SK-N-SH (cell line): ENCODE measurements at regions not wholly inside any gene's neighbourhood (a gene's known extent, or its start where the extent isn't known, plus 50 kb on each side); places are given as distances from the start of the nearest gene placed in this dataset.

Experiments
- CTCF ChIA-PET: fragments of 300-600, 350-600 bp; formaldehyde crosslinking; extraction: SDS; loops from one replicate; lab custom pipeline; 2021; lab: Yijun Ruan, JAX
- POLR2A ChIA-PET: fragments of 350-600 bp; sonication (Branson Sonifier 250); formaldehyde crosslinking; extraction: SDS; loops from one replicate; lab custom pipeline; 2020; ENCODE audit warnings: antibody characterized with exemption, inconsistent platforms; lab: Yijun Ruan, JAX
- DNase-seq: peaks from one replicate; pipeline ENCODE4 v3.0.0; 2012
- H2AFZ ChIP-seq: fragments of 200-600 bp; sonication (generic); 2 replicates; pipeline ENCODE4 v1.8.1; 2016; ENCODE audit warnings: antibody characterized with exemption, mild to moderate bottlenecking, low read depth
- H3F3A ChIP-seq: fragments of 200-600 bp; sonication (generic); replicated peaks from 2 replicates; pipeline ENCODE3; 2016; ENCODE audit warnings: antibody characterized with exemption, mild to moderate bottlenecking; ENCODE audit not compliant: insufficient read depth
- H3K27ac ChIP-seq, 2 experiments: fragments of 200-500 bp in 1 of 2; fragments of 200-600 bp in 1 of 2; sonication (Bioruptor generic) in 1 of 2; sonication (generic), shearing (Covaris generic) in 1 of 2; 2 replicates each; pipeline versions ENCODE4 v1.5.1 to v1.6.1; 2014 to 2016; ENCODE audit warnings: low read depth in 2 of 2, inconsistent platforms in 1 of 2, low read length in 1 of 2, mild to moderate bottlenecking in 1 of 2, mixed read lengths in 1 of 2
- H3K27me3 ChIP-seq: fragments of 200-600 bp; sonication (generic), shearing (Covaris generic); 2 replicates; pipeline ENCODE4 v1.6.1; 2016; ENCODE audit warnings: mixed run types; ENCODE audit not compliant: insufficient read depth
- H3K36me3 ChIP-seq, 2 experiments: fragments of 200-500 bp in 1 of 2; fragments of 200-600 bp in 1 of 2; sonication (Bioruptor generic) in 1 of 2; sonication (generic) in 1 of 2; replicated peaks in 1 of 2; 2 replicates each; pipeline versions ENCODE3 to v1.5.1; 2014 to 2016; ENCODE audit warnings: low read length in 1 of 2, mild to moderate bottlenecking in 1 of 2; ENCODE audit not compliant: insufficient read depth in 2 of 2, control insufficient read depth in 1 of 2
- H3K4me1 ChIP-seq, 2 experiments: fragments of 200-500 bp in 1 of 2; fragments of 200-600 bp in 1 of 2; sonication (Bioruptor generic) in 1 of 2; sonication (generic), shearing (Covaris generic) in 1 of 2; 2 replicates each; pipeline versions ENCODE4 v1.5.1 to v1.6.1; 2014 to 2016; ENCODE audit warnings: low read depth in 1 of 2, low read length in 1 of 2, mixed run types in 1 of 2; ENCODE audit not compliant: insufficient read depth in 2 of 2, control insufficient read depth in 1 of 2
- H3K4me2 ChIP-seq: fragments of 200-600 bp; sonication (generic), shearing (Covaris generic); 2 replicates; pipeline ENCODE4 v1.6.1; 2017; ENCODE audit warnings: mixed run types
- H3K4me3 ChIP-seq, 2 experiments: fragments of 200-500 bp in 1 of 2; fragments of 200-600 bp in 1 of 2; sonication (Bioruptor generic) in 1 of 2; sonication (generic), shearing (Covaris generic) in 1 of 2; 2 replicates each; pipeline versions ENCODE4 v1.5.1 to v1.8.1; 2014 to 2016; ENCODE audit warnings: low read depth in 2 of 2, inconsistent platforms in 1 of 2, low read length in 1 of 2, mild to moderate bottlenecking in 1 of 2, mixed read lengths in 1 of 2, moderate library complexity in 1 of 2
- H3K79me2 ChIP-seq: fragments of 200-600 bp; sonication (generic); 2 replicates; pipeline ENCODE4 v1.8.1; 2017; ENCODE audit warnings: mild to moderate bottlenecking; ENCODE audit not compliant: insufficient read depth
- H3K9ac ChIP-seq: fragments of 200-600 bp; sonication (generic); 2 replicates; pipeline ENCODE4 v1.6.1; 2017; ENCODE audit warnings: mixed run types
- H3K9me2 ChIP-seq: fragments of 200-600 bp; sonication (generic); 2 replicates; pipeline ENCODE4 v1.6.1; 2017; ENCODE audit warnings: mixed run types
- H3K9me3 ChIP-seq: fragments of 200-600 bp; sonication (generic); 2 replicates; pipeline ENCODE4 v1.6.1; 2017; ENCODE audit warnings: mixed run types, mild to moderate bottlenecking, moderate library complexity
- H4K20me1 ChIP-seq: fragments of 200-600 bp; sonication (generic); 2 replicates; pipeline ENCODE4 v1.6.1; 2017; ENCODE audit warnings: mild to moderate bottlenecking, mixed run types; ENCODE audit not compliant: insufficient read depth
- FOXJ3 ChIP-seq: sonication (generic); formaldehyde crosslinking; IDR thresholded peaks from 2 replicates; pipeline ENCODE4 v1.5.1; 2020; ENCODE audit warnings: mild to moderate bottlenecking, missing genetic modification reagents
- FOXM1 ChIP-seq: IDR thresholded peaks from 2 replicates; pipeline ENCODE4 v1.4.0; 2012; ENCODE audit warnings: low read depth, mild to moderate bottlenecking
- JUND ChIP-seq: IDR thresholded peaks from 2 replicates; pipeline ENCODE4 v1.4.0; 2012
- NFIC ChIP-seq: IDR thresholded peaks from 2 replicates; pipeline ENCODE4 v1.4.0; 2012; ENCODE audit warnings: borderline replicate concordance
- POLR2AphosphoS5 ChIP-seq: IDR thresholded peaks from 2 replicates; pipeline ENCODE4 v1.6.1; 2012; ENCODE audit warnings: low read depth, low read length
- RAD21 ChIP-seq: IDR thresholded peaks from 2 replicates; pipeline ENCODE4 v1.6.1; 2012; ENCODE audit warnings: mild to moderate bottlenecking, low read length
- RFX5 ChIP-seq: IDR thresholded peaks from 2 replicates; pipeline ENCODE4 v1.6.1; 2012; ENCODE audit warnings: mild to moderate bottlenecking, improper control_type of control experiment, low read length
- SIN3A ChIP-seq: IDR thresholded peaks from 2 replicates; pipeline ENCODE4 v1.6.1; 2012; ENCODE audit warnings: low read depth, mild to moderate bottlenecking, low read length, moderate library complexity, borderline replicate concordance
- TCF12 ChIP-seq: IDR thresholded peaks from 2 replicates; pipeline ENCODE4 v1.4.0; 2012
- TEAD4 ChIP-seq: IDR thresholded peaks from 2 replicates; pipeline ENCODE4 v1.4.0; 2012; ENCODE audit warnings: mild to moderate bottlenecking, borderline replicate concordance; ENCODE audit not compliant: insufficient read depth
- WGBS: methylation state at CpG from one replicate; pipeline ENCODE4 v1.1.6; 2017; ENCODE audit warnings: low lambda C conversion rate; 5-methylcytosine and 5-hydroxymethylcytosine counted together
- TF ChIP-seq, protein P1 (sequence below): fragments of 150-350 bp; IDR thresholded peaks from 2 replicates; pipeline ENCODE4 v1.6.1; 2017; ENCODE audit warnings: antibody characterized with exemption, low read length, low read depth, borderline replicate concordance
- TF ChIP-seq, protein P2 (sequence below): IDR thresholded peaks from 2 replicates; pipeline ENCODE4 v1.6.1; 2012; ENCODE audit warnings: mild to moderate bottlenecking, low read depth, low read length, moderate library complexity
- TF ChIP-seq, protein P3 (sequence below): IDR thresholded peaks from 2 replicates; pipeline ENCODE4 v1.4.0; 2012; ENCODE audit warnings: low read depth, borderline replicate concordance
- TF ChIP-seq, protein P4 (sequence below): IDR thresholded peaks from 2 replicates; pipeline ENCODE4 v1.4.0; 2012; ENCODE audit warnings: low read depth, borderline replicate concordance

DNA sequence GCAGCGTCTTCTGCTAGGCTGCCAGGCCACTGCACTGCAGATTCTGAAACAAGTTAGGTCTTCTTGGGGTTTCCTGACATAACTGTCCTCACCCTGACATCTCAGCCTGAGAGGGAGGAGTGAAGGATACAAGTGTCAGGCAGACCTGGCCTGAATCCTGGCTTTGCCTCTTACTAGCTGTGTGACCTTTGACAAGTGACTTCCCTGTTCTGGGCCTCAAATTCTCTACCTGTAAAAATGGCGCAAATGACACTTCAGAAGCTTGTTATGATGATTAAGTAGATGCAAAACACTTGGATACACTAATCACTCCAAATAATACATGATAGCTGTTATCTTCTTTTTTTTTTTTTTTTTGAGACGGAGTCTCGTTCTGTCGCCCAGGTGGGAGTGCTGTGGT is 119.2 kb upstream of the BOD1 start:
- TF ChIP-seq TEAD4 = no peak
- TF ChIP-seq NFIC = no peak
- no peak for TF ChIP-seq SIN3A
- TF ChIP-seq, protein P1, sequence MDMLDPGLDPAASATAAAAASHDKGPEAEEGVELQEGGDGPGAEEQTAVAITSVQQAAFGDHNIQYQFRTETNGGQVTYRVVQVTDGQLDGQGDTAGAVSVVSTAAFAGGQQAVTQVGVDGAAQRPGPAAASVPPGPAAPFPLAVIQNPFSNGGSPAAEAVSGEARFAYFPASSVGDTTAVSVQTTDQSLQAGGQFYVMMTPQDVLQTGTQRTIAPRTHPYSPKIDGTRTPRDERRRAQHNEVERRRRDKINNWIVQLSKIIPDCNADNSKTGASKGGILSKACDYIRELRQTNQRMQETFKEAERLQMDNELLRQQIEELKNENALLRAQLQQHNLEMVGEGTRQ = no peak
- TF ChIP-seq JUND = no peak
- no peak for TF ChIP-seq RAD21
- no peak for TF ChIP-seq POLR2AphosphoS5
- TF ChIP-seq RFX5 = no peak
- no peak for TF ChIP-seq FOXJ3 (CRISPR knock-in tag)
- TF ChIP-seq, protein P2, sequence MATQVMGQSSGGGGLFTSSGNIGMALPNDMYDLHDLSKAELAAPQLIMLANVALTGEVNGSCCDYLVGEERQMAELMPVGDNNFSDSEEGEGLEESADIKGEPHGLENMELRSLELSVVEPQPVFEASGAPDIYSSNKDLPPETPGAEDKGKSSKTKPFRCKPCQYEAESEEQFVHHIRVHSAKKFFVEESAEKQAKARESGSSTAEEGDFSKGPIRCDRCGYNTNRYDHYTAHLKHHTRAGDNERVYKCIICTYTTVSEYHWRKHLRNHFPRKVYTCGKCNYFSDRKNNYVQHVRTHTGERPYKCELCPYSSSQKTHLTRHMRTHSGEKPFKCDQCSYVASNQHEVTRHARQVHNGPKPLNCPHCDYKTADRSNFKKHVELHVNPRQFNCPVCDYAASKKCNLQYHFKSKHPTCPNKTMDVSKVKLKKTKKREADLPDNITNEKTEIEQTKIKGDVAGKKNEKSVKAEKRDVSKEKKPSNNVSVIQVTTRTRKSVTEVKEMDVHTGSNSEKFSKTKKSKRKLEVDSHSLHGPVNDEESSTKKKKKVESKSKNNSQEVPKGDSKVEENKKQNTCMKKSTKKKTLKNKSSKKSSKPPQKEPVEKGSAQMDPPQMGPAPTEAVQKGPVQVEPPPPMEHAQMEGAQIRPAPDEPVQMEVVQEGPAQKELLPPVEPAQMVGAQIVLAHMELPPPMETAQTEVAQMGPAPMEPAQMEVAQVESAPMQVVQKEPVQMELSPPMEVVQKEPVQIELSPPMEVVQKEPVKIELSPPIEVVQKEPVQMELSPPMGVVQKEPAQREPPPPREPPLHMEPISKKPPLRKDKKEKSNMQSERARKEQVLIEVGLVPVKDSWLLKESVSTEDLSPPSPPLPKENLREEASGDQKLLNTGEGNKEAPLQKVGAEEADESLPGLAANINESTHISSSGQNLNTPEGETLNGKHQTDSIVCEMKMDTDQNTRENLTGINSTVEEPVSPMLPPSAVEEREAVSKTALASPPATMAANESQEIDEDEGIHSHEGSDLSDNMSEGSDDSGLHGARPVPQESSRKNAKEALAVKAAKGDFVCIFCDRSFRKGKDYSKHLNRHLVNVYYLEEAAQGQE = no peak
- TF ChIP-seq FOXM1 = no peak
- TF ChIP-seq, protein P3, sequence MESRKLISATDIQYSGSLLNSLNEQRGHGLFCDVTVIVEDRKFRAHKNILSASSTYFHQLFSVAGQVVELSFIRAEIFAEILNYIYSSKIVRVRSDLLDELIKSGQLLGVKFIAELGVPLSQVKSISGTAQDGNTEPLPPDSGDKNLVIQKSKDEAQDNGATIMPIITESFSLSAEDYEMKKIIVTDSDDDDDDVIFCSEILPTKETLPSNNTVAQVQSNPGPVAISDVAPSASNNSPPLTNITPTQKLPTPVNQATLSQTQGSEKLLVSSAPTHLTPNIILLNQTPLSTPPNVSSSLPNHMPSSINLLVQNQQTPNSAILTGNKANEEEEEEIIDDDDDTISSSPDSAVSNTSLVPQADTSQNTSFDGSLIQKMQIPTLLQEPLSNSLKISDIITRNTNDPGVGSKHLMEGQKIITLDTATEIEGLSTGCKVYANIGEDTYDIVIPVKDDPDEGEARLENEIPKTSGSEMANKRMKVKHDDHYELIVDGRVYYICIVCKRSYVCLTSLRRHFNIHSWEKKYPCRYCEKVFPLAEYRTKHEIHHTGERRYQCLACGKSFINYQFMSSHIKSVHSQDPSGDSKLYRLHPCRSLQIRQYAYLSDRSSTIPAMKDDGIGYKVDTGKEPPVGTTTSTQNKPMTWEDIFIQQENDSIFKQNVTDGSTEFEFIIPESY = no peak
- TF ChIP-seq TCF12 = no peak
- TF ChIP-seq, protein P4, sequence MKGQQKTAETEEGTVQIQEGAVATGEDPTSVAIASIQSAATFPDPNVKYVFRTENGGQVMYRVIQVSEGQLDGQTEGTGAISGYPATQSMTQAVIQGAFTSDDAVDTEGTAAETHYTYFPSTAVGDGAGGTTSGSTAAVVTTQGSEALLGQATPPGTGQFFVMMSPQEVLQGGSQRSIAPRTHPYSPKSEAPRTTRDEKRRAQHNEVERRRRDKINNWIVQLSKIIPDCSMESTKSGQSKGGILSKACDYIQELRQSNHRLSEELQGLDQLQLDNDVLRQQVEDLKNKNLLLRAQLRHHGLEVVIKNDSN = no peak
- Histone ChIP-seq H3K9ac (no peak overlapping the region), H3K4me1 (peaks cover 0 to 24% of the 10 kb centered on the region in 2 experiments; a peak in 1 of 4 replicates), H3K9me3 (no peaks in the 10 kb centered on the region), H2AFZ (no peak overlapping the region), H3F3A (no peaks in the 10 kb centered on the region), H3K9me2 (no peaks in the 10 kb centered on the region), H3K4me2 (no peak overlapping the region), H3K27me3 (no peaks in the 10 kb centered on the region), H3K27ac (no peak overlapping the region), H4K20me1 (no peaks in the 10 kb centered on the region), H3K79me2 (no peaks in the 10 kb centered on the region), H3K4me3 (no peak overlapping the region), H3K36me3 (no peaks in the 10 kb centered on the region)
- CTCF ChIA-PET = no interaction called here
- DNase-seq = no peak
- POLR2A ChIA-PET = interaction anchor here (1.1 to 1.8 kb wide), 2 partner anchors 15 to 152 kb away, joined by 3 to 5 read pairs; partner anchors contain the start of gene CPEB4
- WGBS = 83% methylated on average over 4 of the region's 5 CpGs
